ENCODE measurements at regions not wholly inside any gene's neighbourhood (a gene's known extent, or its start where the extent isn't known, plus 50 kb on each side); places are given as distances from the start of the nearest gene placed in this dataset.
A peak's percentile ranks its signal among the peaks of the same experiment; 100 is the strongest.

GRCh38 chr14:104328607-104329006, 190.2 kb downstream of the KIF26A start:
- Mint-ChIP-seq H3K4me3 (no peak overlapping the region), H3K9me3 (peaks cover 4 to 25% (median 14%) of the 10 kb centered on the region in 7 donors), H3K36me3 (no peaks in the 10 kb centered on the region), H3K27ac (peak overlapping the region in 1 of 7 donors; percentile 1), H3K27me3 (ENCODE audit: low read depth in 3 of 3) (peaks cover 0 to 2% (median 2%) of the 10 kb centered on the region in 3 donors), H3K4me1 (no peaks in the 10 kb centered on the region)
- no peaks in the 10 kb centered on the region for H3K79me2 ChIP-seq (ENCODE audit: insufficient read depth, low read length)
- H3K4me1 ChIP-seq (ENCODE audit: control insufficient read depth in 1 of 2, insufficient read depth in 2 of 2, low read length in 2 of 2): no peaks in the 10 kb centered on the region
- H2AFZ ChIP-seq (ENCODE audit: insufficient read depth, low read depth, low read length, poor library complexity, severe bottlenecking): no peak overlapping the region
- no peaks in the 10 kb centered on the region for H3K27me3 ChIP-seq (ENCODE audit: control insufficient read depth in 2 of 2, insufficient read depth in 2 of 2, low read length in 2 of 2)
- no peaks in the 10 kb centered on the region for H3K36me3 ChIP-seq (replicated peaks in 1 of 2; ENCODE audit: control insufficient read depth in 1 of 2, insufficient read depth in 2 of 2, low read length in 2 of 2)
- no peaks in the 10 kb centered on the region for H4K20me1 ChIP-seq (ENCODE audit: insufficient read depth, low read length)
- no peak for TF ChIP-seq CTCF (IDR thresholded peaks at IDR 0.05)
- H3K27ac ChIP-seq (ENCODE audit: low read depth in 1 of 2, low read length in 2 of 2): no peak overlapping the region
- DNase-seq: no peak
- intact Hi-C loops (cut with micrococcal nuclease): no loop called here
- H3K9me3 ChIP-seq (replicated peaks in 1 of 2; ENCODE audit: control insufficient read depth in 1 of 2, insufficient read depth in 1 of 2, low read length in 2 of 2): peaks cover 6 to 8% of the 10 kb centered on the region in 2 donors
- WGBS (ENCODE audit: insufficient coverage): 96% methylated on average over 4 of the region's 5 CpGs
- no peak overlapping the region for H3K9ac ChIP-seq (ENCODE audit: insufficient read depth, low read length, poor library complexity, severe bottlenecking)
- no peak overlapping the region for H3K4me2 ChIP-seq (replicated peaks; ENCODE audit: extremely low read depth, low read length, poor library complexity, severe bottlenecking)
- H3K4me3 ChIP-seq (replicated peaks in 1 of 3; ENCODE audit: low read depth in 2 of 3, low read length in 3 of 3): no peak overlapping the region

- Histone ChIP-seq H3K9me3 (replicated peaks in 1 of 2; ENCODE audit: control insufficient read depth in 1 of 2, insufficient read depth in 1 of 2, low read length in 2 of 2) (peaks cover 6 to 8% of the 10 kb centered on the region in 2 donors), H3K36me3 (replicated peaks in 1 of 2; ENCODE audit: control insufficient read depth in 1 of 2, insufficient read depth in 2 of 2, low read length in 2 of 2) (no peaks in the 10 kb centered on the region), H3K4me1 (ENCODE audit: control insufficient read depth in 1 of 2, insufficient read depth in 2 of 2, low read length in 2 of 2) (no peaks in the 10 kb centered on the region), H3K79me2 (ENCODE audit: insufficient read depth, low read length) (no peaks in the 10 kb centered on the region), H2AFZ (ENCODE audit: insufficient read depth, low read depth, low read length, poor library complexity, severe bottlenecking) (no peak overlapping the region), H3K4me2 (replicated peaks; ENCODE audit: extremely low read depth, low read length, poor library complexity, severe bottlenecking) (no peak overlapping the region), H4K20me1 (ENCODE audit: insufficient read depth, low read length) (no peaks in the 10 kb centered on the region), H3K9ac (ENCODE audit: insufficient read depth, low read length, poor library complexity, severe bottlenecking) (no peak overlapping the region), H3K4me3 (replicated peaks in 1 of 3; ENCODE audit: low read depth in 2 of 3, low read length in 3 of 3) (no peak overlapping the region), H3K27ac (ENCODE audit: low read depth in 1 of 2, low read length in 2 of 2) (no peak overlapping the region), H3K27me3 (ENCODE audit: control insufficient read depth in 2 of 2, insufficient read depth in 2 of 2, low read length in 2 of 2) (no peaks in the 10 kb centered on the region)
- no peak for TF ChIP-seq CTCF (IDR thresholded peaks at IDR 0.05)
- Mint-ChIP-seq H3K4me3 (no peak overlapping the region), H3K4me1 (no peaks in the 10 kb centered on the region), H3K9me3 (peaks cover 4 to 25% (median 14%) of the 10 kb centered on the region in 7 donors), H3K36me3 (no peaks in the 10 kb centered on the region), H3K27me3 (ENCODE audit: low read depth in 3 of 3) (peaks cover 0 to 7% (median 2%) of the 10 kb centered on the region in 3 donors), H3K27ac (no peak overlapping the region)
- no peak for DNase-seq
- no CpG with 5 or more reads among the region's 1 CpG for WGBS (ENCODE audit: insufficient coverage)
- intact Hi-C loops (cut with micrococcal nuclease): no loop called here
These were observed 191.4 kb downstream of the KIF26A start for GRCh38 chr14:104329793-104330192.

All from CD14-positive monocyte (primary cell).